NCI-H82 treated with DMSO at 0.1 percent for 48 hours (cell line): ENCODE measurements at regions not wholly inside any gene's neighbourhood (a gene's known extent, or its start where the extent isn't known, plus 50 kb on each side); places are given as distances from the start of the nearest gene placed in this dataset.
A peak's percentile ranks its signal among the peaks of the same experiment; 100 is the strongest.
"Not testable (repeated sequence)": the region's sequence is repeated elsewhere in the genome, so short reads cannot be mapped to it uniquely, and the experiment has no call there.

Source experiments
- DNase-seq: peaks from one replicate; lab custom pipeline; 2025; ENCODE audit not compliant: unreplicated experiment; lab: John Stamatoyannopoulos, UW

- no peak for DNase-seq
These were observed 225.3 kb downstream of the DLEU7 start for GRCh38 chr13:50618206-50618605.

GRCh38 chr13:50626101-50626547 is 217.4 kb downstream of the DLEU7 start:
- no peak for DNase-seq

- no peak for DNase-seq
These were observed 216.4 kb downstream of the DLEU7 start for GRCh38 chr13:50627111-50627510.

- not testable (repeated sequence) for DNase-seq
These were observed 215.0 kb downstream of the DLEU7 start for GRCh38 chr13:50628512-50628911.

GRCh38 chr13:50629497-50629896 is 214.0 kb downstream of the DLEU7 start:
- no peak for DNase-seq

GRCh38 chr13:50629966-50630365 is 213.5 kb downstream of the DLEU7 start:
- DNase-seq, result no peak

- no peak for DNase-seq
These were observed 212.5 kb downstream of the DLEU7 start for GRCh38 chr13:50631041-50631440.

- no peak for DNase-seq
These were observed 209.2 kb downstream of the DLEU7 start for GRCh38 chr13:50634339-50634738.

GRCh38 chr13:50635504-50635903 is 208.0 kb downstream of the DLEU7 start:
- DNase-seq, result no peak

GRCh38 chr13:50636007-50636704 is 207.3 kb downstream of the DLEU7 start:
- no peak for DNase-seq

GRCh38 chr13:50643060-50643459 is 200.4 kb downstream of the DLEU7 start:
- no peak for DNase-seq

- DNase-seq, result no peak
These were observed 199.2 kb downstream of the DLEU7 start for GRCh38 chr13:50644081-50644871.

- DNase-seq, result no peak
These were observed 198.4 kb downstream of the DLEU7 start for GRCh38 chr13:50645092-50645491.

- no peak for DNase-seq
These were observed 197.4 kb downstream of the DLEU7 start for GRCh38 chr13:50646070-50646469.

GRCh38 chr13:50649211-50649610 is 194.3 kb downstream of the DLEU7 start:
- DNase-seq, result no peak

GRCh38 chr13:50650592-50651504 is 192.6 kb downstream of the DLEU7 start:
- DNase-seq, result no peak

- DNase-seq, result no peak
These were observed 191.6 kb downstream of the DLEU7 start for GRCh38 chr13:50651922-50652321.

GRCh38 chr13:50654331-50654730 is 189.2 kb downstream of the DLEU7 start:
- DNase-seq, result no peak

- peak; percentile 67 for DNase-seq
These were observed 181.6 kb downstream of the DLEU7 start for GRCh38 chr13:50661881-50662280.

GRCh38 chr13:50664951-50665350 is 178.5 kb downstream of the DLEU7 start:
- no peak for DNase-seq

- no peak for DNase-seq
These were observed 175.4 kb downstream of the DLEU7 start for GRCh38 chr13:50668049-50668448.
